Stimulated activated CD4-positive, alpha-beta T cell treated with anti-CD3 and anti-CD28 coated beads, Interleukin-12 subunit alpha, Interleukin-12 subunit beta, amount 100 ng/mL, for 24 hours (primary cell): ENCODE measurements at regions not wholly inside any gene's neighbourhood (a gene's known extent, or its start where the extent isn't known, plus 50 kb on each side); places are given as distances from the start of the nearest gene placed in this dataset.
"Not testable (repeated sequence)": the region's sequence is repeated elsewhere in the genome, so short reads cannot be mapped to it uniquely, and the experiment has no call there.

Source experiments
- DNase-seq, 2 experiments: peaks; one replicate each; pipeline ENCODE4 v3.0.0-alpha.2; 2020; ENCODE audit warnings: low read depth in 2 of 2

- no peak for DNase-seq
Measured at GRCh38 chr13:73341748-73342147, 282.9 kb downstream of the KLF5 start.

GRCh38 chr13:73340069-73340468 lies 281.3 kb downstream of the KLF5 start:
- DNase-seq: no peak

GRCh38 chr13:73339086-73339485 lies 280.3 kb downstream of the KLF5 start:
- DNase-seq: no peak

GRCh38 chr13:73338389-73338788 lies 279.6 kb downstream of the KLF5 start:
- DNase-seq: no peak

GRCh38 chr13:73337532-73337931 lies 278.7 kb downstream of the KLF5 start:
- DNase-seq: no peak

- no peak for DNase-seq
Measured at GRCh38 chr13:73336773-73337172, 278.0 kb downstream of the KLF5 start.

GRCh38 chr13:73335944-73336343 lies 277.1 kb downstream of the KLF5 start:
- DNase-seq: no peak

GRCh38 chr13:73335210-73335609 lies 276.4 kb downstream of the KLF5 start:
- DNase-seq: no peak

- no peak for DNase-seq
Measured at GRCh38 chr13:73334445-73334844, 275.6 kb downstream of the KLF5 start.

- no peak for DNase-seq
Measured at GRCh38 chr13:73331556-73331955, 272.8 kb downstream of the KLF5 start.

GRCh38 chr13:73329355-73329754 lies 270.6 kb downstream of the KLF5 start:
- DNase-seq: no peak

- no peak for DNase-seq
Measured at GRCh38 chr13:73327579-73327978, 268.8 kb downstream of the KLF5 start.

- no peak for DNase-seq
Measured at GRCh38 chr13:73325723-73326558, 267.1 kb downstream of the KLF5 start.

GRCh38 chr13:73324842-73325722 lies 266.3 kb downstream of the KLF5 start:
- DNase-seq: no peak

GRCh38 chr13:73323615-73324014 lies 264.8 kb downstream of the KLF5 start:
- no peak for DNase-seq

GRCh38 chr13:73321043-73321442 lies 262.2 kb downstream of the KLF5 start:
- no peak for DNase-seq

GRCh38 chr13:73317140-73317539 lies 258.3 kb downstream of the KLF5 start:
- no peak for DNase-seq

- no peak for DNase-seq
Measured at GRCh38 chr13:73310366-73310765, 251.6 kb downstream of the KLF5 start.

GRCh38 chr13:73307481-73307880 lies 248.7 kb downstream of the KLF5 start:
- DNase-seq: no peak

- no peak for DNase-seq
Measured at GRCh38 chr13:73306688-73307087, 247.9 kb downstream of the KLF5 start.

GRCh38 chr13:73304442-73304841 lies 245.6 kb downstream of the KLF5 start:
- DNase-seq: no peak

- peak in 1 of 2 experiments; percentile 13 for DNase-seq
Measured at GRCh38 chr13:73303851-73304250, 245.0 kb downstream of the KLF5 start.

- not testable (repeated sequence) for DNase-seq
Measured at GRCh38 chr13:73301622-73302021, 242.8 kb downstream of the KLF5 start.
